ENCODE measurements at regions not wholly inside any gene's neighbourhood (a gene's known extent, or its start where the extent isn't known, plus 50 kb on each side); places are given as distances from the start of the nearest gene placed in this dataset.

DNA sequence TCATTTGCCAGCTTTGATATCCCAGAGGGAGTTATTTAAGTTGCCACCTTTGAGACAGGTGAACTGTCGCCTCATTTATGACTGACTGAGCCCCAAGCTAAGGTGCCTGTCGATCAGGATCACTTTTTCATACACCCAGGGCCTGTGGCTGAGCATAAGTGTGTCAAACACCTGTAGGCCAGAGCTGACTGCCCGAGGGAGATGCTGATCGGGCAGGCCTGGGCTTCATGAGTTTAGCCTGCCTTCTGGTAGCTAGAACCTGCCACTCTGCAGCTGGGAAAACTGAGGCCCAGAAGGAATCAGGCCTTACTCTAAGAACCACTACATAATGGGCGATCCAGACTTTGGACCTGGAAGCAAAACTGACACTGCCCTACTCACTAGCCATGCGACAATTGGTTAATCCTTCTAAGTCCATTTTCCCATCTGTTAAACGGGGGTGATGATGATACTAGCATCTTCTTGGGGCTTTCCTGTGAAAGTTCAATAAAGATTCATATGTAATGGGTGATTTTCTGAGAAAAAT lies 188.7 kb upstream of the GLI2 start:
- no peak overlapping the region for H3K27ac ChIP-seq (ENCODE audit: low read length)
- POLR2A ChIA-PET (ENCODE audit: unreplicated experiment) = no interaction called here
- TF ChIP-seq EZH2 (IDR thresholded peaks at IDR 0.05; ENCODE audit: low read length, unreplicated experiment) = no peak
- H3K79me2 ChIP-seq (ENCODE audit: low read length) = no peaks in the 10 kb centered on the region
- DNase-seq = no peak
- no peaks in the 10 kb centered on the region for H3F3A ChIP-seq (ENCODE audit: low read length, unreplicated experiment)
- no peaks in the 10 kb centered on the region for H3K9me2 ChIP-seq (replicated peaks; ENCODE audit: low read length)
- no peak overlapping the region for H2AFZ ChIP-seq (ENCODE audit: low read length)
- CTCF ChIA-PET = no interaction called here
- no peaks in the 10 kb centered on the region for H4K20me1 ChIP-seq (ENCODE audit: low read length)
- no peak overlapping the region for H3K9ac ChIP-seq (ENCODE audit: low read length)
- H3K4me2 ChIP-seq (ENCODE audit: low read length) = no peak overlapping the region
- H3K4me3 ChIP-seq (ENCODE audit: low read length) = no peak overlapping the region
- no peaks in the 10 kb centered on the region for H3K27me3 ChIP-seq (ENCODE audit: low read length)
- intact Hi-C loops (cut with micrococcal nuclease) = no loop called here
- BruUV-seq (replicated peaks) = no TSS peak
- ATAC-seq = no peak
- H3K4me1 ChIP-seq (ENCODE audit: insufficient read depth, low read length) = 0 out of 2 replicates have a peak, but pooled peaks cover 4% of the 10 kb centered on the region
- no peaks in the 10 kb centered on the region for H3K36me3 ChIP-seq (ENCODE audit: low read depth, low read length)
- no peaks in the 10 kb centered on the region for H3K9me3 ChIP-seq (ENCODE audit: low read length)

DNA sequence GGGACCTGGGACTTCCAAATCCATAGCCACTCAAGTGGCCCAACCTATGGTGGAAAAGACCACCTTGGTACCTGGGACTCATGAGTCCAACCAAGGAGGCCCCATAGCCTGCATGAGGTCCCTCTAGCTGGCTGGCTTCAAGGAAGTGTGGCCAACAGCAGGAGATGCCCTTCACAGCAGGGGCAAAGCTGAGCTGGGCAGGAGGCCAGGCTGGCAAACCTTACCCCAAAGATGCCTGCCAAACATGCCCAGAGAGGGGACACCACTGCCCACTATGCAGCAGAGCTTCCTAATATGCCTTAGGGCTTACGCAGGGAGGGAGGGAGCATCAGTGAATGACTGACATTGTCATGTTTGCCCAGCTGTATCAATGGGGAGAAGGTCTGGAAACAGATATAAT lies 188.0 kb upstream of the GLI2 start:
- no peak overlapping the region for H2AFZ ChIP-seq (ENCODE audit: low read length)
- POLR2A ChIA-PET (ENCODE audit: unreplicated experiment) = no interaction called here

DNA sequence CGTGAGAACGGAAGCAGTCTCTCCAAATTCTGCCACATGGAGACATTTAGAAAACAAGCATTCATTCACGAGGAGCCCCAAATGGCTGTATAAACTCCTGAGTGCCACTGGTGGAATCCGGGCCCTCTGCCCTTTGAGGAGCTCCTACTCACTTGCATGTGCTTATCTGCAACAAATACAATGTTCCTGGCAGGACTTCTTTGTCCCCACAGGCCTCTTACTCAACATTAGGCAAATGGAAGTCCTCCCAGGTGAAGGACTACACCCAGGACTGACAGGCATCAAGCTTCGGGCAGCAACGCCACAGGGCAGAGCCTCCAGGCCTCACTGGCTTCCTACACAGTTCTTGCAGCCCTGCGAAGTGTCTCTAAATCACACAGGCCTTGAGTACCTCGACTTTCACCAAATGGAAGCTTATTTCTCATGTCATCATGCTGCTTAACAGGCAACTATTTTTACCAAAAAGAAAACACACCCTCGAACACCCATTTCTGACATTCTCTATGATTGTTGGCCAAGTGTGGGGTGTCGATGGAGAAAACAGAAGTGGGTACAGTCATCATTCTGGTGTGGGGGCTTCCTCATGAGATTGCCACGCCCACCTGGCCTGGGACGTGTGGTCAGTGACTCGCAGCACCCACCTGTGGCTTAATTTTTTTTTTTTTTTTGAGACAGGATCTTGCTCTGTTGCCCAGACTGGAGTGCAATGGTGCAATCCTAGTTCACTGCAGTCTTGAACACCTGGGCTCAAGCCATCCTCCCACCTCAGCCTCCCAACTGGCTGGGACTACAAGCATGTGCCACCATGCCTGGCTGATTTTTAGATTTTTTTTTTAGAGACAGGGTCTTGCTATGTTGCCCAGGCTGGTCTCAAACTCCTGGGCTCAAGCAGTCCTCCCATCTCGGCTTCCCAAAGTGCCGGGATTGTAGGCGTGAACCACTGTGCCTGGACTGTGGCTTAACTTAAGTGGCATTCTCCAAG lies 186.8 kb upstream of the GLI2 start:
- Histone ChIP-seq H3K79me2 (ENCODE audit: low read length) (no peaks in the 10 kb centered on the region), H3K4me1 (ENCODE audit: insufficient read depth, low read length) (peaks cover 19% of the 10 kb centered on the region), H3K4me2 (ENCODE audit: low read length) (no peak overlapping the region), H3K36me3 (ENCODE audit: low read depth, low read length) (no peaks in the 10 kb centered on the region), H3K27me3 (ENCODE audit: low read length) (no peaks in the 10 kb centered on the region), H3K9me2 (replicated peaks; ENCODE audit: low read length) (no peaks in the 10 kb centered on the region), H3K27ac (ENCODE audit: low read length) (no peak overlapping the region), H3F3A (ENCODE audit: low read length, unreplicated experiment) (no peaks in the 10 kb centered on the region), H2AFZ (ENCODE audit: low read length) (no peak overlapping the region), H3K9me3 (ENCODE audit: low read length) (no peaks in the 10 kb centered on the region), H4K20me1 (ENCODE audit: low read length) (no peaks in the 10 kb centered on the region), H3K4me3 (ENCODE audit: low read length) (no peak overlapping the region), H3K9ac (ENCODE audit: low read length) (no peak overlapping the region)
- no TSS peak for BruUV-seq (replicated peaks)
- no peak for DNase-seq
- TF ChIP-seq, protein P1, sequence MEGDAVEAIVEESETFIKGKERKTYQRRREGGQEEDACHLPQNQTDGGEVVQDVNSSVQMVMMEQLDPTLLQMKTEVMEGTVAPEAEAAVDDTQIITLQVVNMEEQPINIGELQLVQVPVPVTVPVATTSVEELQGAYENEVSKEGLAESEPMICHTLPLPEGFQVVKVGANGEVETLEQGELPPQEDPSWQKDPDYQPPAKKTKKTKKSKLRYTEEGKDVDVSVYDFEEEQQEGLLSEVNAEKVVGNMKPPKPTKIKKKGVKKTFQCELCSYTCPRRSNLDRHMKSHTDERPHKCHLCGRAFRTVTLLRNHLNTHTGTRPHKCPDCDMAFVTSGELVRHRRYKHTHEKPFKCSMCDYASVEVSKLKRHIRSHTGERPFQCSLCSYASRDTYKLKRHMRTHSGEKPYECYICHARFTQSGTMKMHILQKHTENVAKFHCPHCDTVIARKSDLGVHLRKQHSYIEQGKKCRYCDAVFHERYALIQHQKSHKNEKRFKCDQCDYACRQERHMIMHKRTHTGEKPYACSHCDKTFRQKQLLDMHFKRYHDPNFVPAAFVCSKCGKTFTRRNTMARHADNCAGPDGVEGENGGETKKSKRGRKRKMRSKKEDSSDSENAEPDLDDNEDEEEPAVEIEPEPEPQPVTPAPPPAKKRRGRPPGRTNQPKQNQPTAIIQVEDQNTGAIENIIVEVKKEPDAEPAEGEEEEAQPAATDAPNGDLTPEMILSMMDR (conservative IDR thresholded peaks at IDR 0.05; ENCODE audit: low read depth, low read length) = no peak
- no peak for TF ChIP-seq EZH2 (IDR thresholded peaks at IDR 0.05; ENCODE audit: low read length, unreplicated experiment)
- no peak for TF ChIP-seq EZH2phosphoT487 (IDR thresholded peaks at IDR 0.05; ENCODE audit: borderline replicate concordance, low read length)
- intact Hi-C loops (cut with micrococcal nuclease) = no loop called here
- ChIA-PET CTCF (no interaction called here), POLR2A (ENCODE audit: unreplicated experiment) (no interaction called here)
- no peak for ATAC-seq

More for the DNA sequence above, 188.0 kb upstream of the GLI2 start:
- no peak for TF ChIP-seq EZH2phosphoT487 (IDR thresholded peaks at IDR 0.05; ENCODE audit: borderline replicate concordance, low read length)
- no peak for TF ChIP-seq EZH2 (IDR thresholded peaks at IDR 0.05; ENCODE audit: low read length, unreplicated experiment)
- TF ChIP-seq, protein P1 (conservative IDR thresholded peaks at IDR 0.05; ENCODE audit: low read depth, low read length) = no peak
- no peaks in the 10 kb centered on the region for H3K27me3 ChIP-seq (ENCODE audit: low read length)
- no peaks in the 10 kb centered on the region for H3F3A ChIP-seq (ENCODE audit: low read length, unreplicated experiment)
- CTCF ChIA-PET = no interaction called here
- no peak overlapping the region for H3K9ac ChIP-seq (ENCODE audit: low read length)
- no peaks in the 10 kb centered on the region for H3K36me3 ChIP-seq (ENCODE audit: low read depth, low read length)
- H3K27ac ChIP-seq (ENCODE audit: low read length) = no peak overlapping the region
- H3K4me1 ChIP-seq (ENCODE audit: insufficient read depth, low read length) = peaks cover 11% of the 10 kb centered on the region
- no peak for DNase-seq
- BruUV-seq (replicated peaks) = no TSS peak
- ATAC-seq = no peak
- H3K4me3 ChIP-seq (ENCODE audit: low read length) = no peak overlapping the region
- intact Hi-C loops (cut with micrococcal nuclease) = no loop called here
- H3K9me2 ChIP-seq (replicated peaks; ENCODE audit: low read length) = no peaks in the 10 kb centered on the region
- H4K20me1 ChIP-seq (ENCODE audit: low read length) = no peaks in the 10 kb centered on the region
- no peaks in the 10 kb centered on the region for H3K79me2 ChIP-seq (ENCODE audit: low read length)
- H3K4me2 ChIP-seq (ENCODE audit: low read length) = no peak overlapping the region
- H3K9me3 ChIP-seq (ENCODE audit: low read length) = no peaks in the 10 kb centered on the region

Data from PC-3 (cell line).